ENCODE measurements at regions not wholly inside any gene's neighbourhood (a gene's known extent, or its start where the extent isn't known, plus 50 kb on each side); places are given as distances from the start of the nearest gene placed in this dataset.

GRCh38 chr4:174071595-174071994 lies 211.9 kb downstream of the FBXO8 start:
- TF ChIP-seq SIN3A (IDR thresholded peaks at IDR 0.05; ENCODE audit: borderline replicate concordance, insufficient read depth, low read length) (no peak), POLR2AphosphoS5 (IDR thresholded peaks at IDR 0.05; ENCODE audit: low read depth, low read length) (no peak), TAF1 (IDR thresholded peaks at IDR 0.05; ENCODE audit: borderline replicate concordance, insufficient read depth, low read length) (no peak)

Data from PFSK-1 (cell line).